Upper lobe of left lung (tissue), 6 donors: ENCODE measurements at regions not wholly inside any gene's neighbourhood (a gene's known extent, or its start where the extent isn't known, plus 50 kb on each side); places are given as distances from the start of the nearest gene placed in this dataset.

ENCODE experiments used
- ATAC-seq, 2 donors: fragments of 200-7000 bp; cut with Tn5 transposase; one replicate each; pipeline ENCODE4 v1.9.1; 2022; ENCODE audit warnings: mild to moderate bottlenecking in 2 of 2, moderate library complexity in 2 of 2; ENCODE audit not compliant: low FRiP score in 2 of 2
- DNase-seq, 2 donors: peaks; one replicate each; pipeline ENCODE4 v3.0.0-alpha.2; 2019 to 2020
- H3K27ac ChIP-seq, 4 donors: fragments of 200-600 bp; sonication (generic); one replicate each; pipeline ENCODE4 v1.5.1; 2016 to 2019
- H3K27me3 ChIP-seq, 4 donors: fragments of 200-600 bp; sonication (generic); one replicate each; pipeline ENCODE4 v1.5.1; 2017 to 2019
- H3K36me3 ChIP-seq, 4 donors: fragments of 200-600 bp; sonication (generic); one replicate each; pipeline ENCODE4 v1.5.1; 2016 to 2019
- H3K4me1 ChIP-seq, 4 donors: fragments of 200-600 bp; sonication (generic); one replicate each; pipeline ENCODE4 v1.5.1; 2018 to 2019
- H3K4me3 ChIP-seq, 4 donors: fragments of 200-600 bp; sonication (generic); one replicate each; pipeline ENCODE4 v1.5.1; 2017 to 2019; ENCODE audit warnings: mild to moderate bottlenecking in 2 of 4, moderate library complexity in 1 of 4
- H3K9me3 ChIP-seq, 4 donors: fragments of 200-600 bp; sonication (generic); one replicate each; pipeline ENCODE4 v1.5.1; 2018 to 2019
- EP300 ChIP-seq, 4 donors: sonication (generic); formaldehyde crosslinking; IDR thresholded peaks; one replicate each; pipeline ENCODE4 v1.5.1; 2017; ENCODE audit warnings: antibody characterized with exemption in 4 of 4, control low read depth in 2 of 4
- POLR2A ChIP-seq, 4 donors: fragments of 450-650 bp; IDR thresholded peaks; one replicate each; pipeline ENCODE4 v1.5.1; 2016 to 2017; ENCODE audit warnings: antibody characterized with exemption in 4 of 4, mild to moderate bottlenecking in 2 of 4
- POLR2AphosphoS5 ChIP-seq, 2 donors: sonication (generic); formaldehyde crosslinking; IDR thresholded peaks; one replicate each; pipeline ENCODE4 v1.5.1; 2017; ENCODE audit warnings: antibody characterized with exemption in 2 of 2
- WGBS, 2 donors: methylation state at CpG; one replicate each; pipeline ENCODE4 v1.1.5; 2017 to 2018; 5-methylcytosine and 5-hydroxymethylcytosine counted together
- TF ChIP-seq, protein P1 (sequence below), 6 experiments: fragments of 450-650 bp in 4 of 6; fragments of 200-600 bp in 2 of 6; sonication (generic) in 2 of 6; IDR thresholded peaks; one replicate each; pipeline ENCODE4 v1.5.1; 2016 to 2019; ENCODE audit warnings: antibody characterized with exemption in 6 of 6
- donor health status: DM: no; HTN: no; CAD: no; lungs with moderate emphysema.
- donor health status: DM: no; HTN: yes; CAD: no; lungs with severe emphysema.

DNA sequence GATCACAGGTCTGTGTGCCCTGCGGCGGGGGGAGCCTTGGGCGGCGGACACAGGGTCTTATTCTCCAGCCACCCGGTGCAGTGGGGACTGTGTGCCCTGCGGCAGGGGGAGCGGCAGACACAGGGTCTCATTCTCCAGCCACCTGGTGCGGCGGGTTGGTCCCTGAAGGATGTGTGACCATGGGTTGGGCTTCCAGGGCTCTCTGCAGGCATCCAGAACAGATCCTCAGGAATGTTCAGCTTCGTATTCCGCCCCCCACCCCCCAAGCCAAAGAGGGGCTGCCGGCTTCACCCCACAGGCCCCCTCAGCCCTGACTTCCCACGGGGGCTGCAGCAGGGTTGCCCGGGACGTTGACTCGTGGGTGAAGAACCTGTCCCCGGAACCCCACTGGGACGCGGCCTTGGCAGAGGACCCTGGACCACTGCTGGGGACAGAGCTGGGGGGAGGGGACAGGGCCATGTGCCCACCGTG is 154.5 kb upstream of the PPP2R2D start:
- Histone ChIP-seq H3K27ac (no peak overlapping the region), H3K4me1 (no peaks in the 10 kb centered on the region), H3K4me3 (no peak overlapping the region), H3K9me3 (no peaks in the 10 kb centered on the region), H3K27me3 (no peaks in the 10 kb centered on the region), H3K36me3 (no peaks in the 10 kb centered on the region)
- no peak for ATAC-seq
- WGBS, 2 donors, result 90% methylated on average over 11 to 16 of the region's 20 CpGs
- TF ChIP-seq POLR2A (IDR thresholded peaks at IDR 0.05), result no peak
- no peak for TF ChIP-seq EP300 (IDR thresholded peaks at IDR 0.05)
- TF ChIP-seq, protein P1, sequence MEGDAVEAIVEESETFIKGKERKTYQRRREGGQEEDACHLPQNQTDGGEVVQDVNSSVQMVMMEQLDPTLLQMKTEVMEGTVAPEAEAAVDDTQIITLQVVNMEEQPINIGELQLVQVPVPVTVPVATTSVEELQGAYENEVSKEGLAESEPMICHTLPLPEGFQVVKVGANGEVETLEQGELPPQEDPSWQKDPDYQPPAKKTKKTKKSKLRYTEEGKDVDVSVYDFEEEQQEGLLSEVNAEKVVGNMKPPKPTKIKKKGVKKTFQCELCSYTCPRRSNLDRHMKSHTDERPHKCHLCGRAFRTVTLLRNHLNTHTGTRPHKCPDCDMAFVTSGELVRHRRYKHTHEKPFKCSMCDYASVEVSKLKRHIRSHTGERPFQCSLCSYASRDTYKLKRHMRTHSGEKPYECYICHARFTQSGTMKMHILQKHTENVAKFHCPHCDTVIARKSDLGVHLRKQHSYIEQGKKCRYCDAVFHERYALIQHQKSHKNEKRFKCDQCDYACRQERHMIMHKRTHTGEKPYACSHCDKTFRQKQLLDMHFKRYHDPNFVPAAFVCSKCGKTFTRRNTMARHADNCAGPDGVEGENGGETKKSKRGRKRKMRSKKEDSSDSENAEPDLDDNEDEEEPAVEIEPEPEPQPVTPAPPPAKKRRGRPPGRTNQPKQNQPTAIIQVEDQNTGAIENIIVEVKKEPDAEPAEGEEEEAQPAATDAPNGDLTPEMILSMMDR (IDR thresholded peaks at IDR 0.05), result no peak
- TF ChIP-seq POLR2AphosphoS5 (IDR thresholded peaks at IDR 0.05), result no peak
- DNase-seq, result peak in 1 of 2 donors; percentile 19

DNA sequence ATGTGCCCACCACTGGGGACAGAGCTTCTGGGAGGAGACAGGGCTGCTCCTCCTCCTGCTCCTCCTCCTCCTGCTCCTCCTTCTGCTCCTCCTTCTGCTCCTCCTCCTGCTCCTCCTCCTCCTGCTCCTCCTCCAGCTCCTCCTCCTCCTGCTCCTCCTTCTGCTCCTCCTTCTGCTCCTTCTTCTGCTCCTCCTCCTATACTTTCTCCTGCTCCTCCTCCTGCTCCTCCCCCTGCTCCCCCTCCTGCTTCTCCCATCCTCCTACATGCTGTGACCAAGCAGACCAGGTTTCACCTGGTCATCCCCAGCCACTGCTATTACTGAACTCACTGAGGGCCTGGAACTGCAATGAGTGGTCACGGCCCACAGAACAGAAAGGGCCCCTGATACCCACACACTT is 154.0 kb upstream of the PPP2R2D start:
- DNase-seq (no peak), ATAC-seq (no peak)
- no peak for TF ChIP-seq EP300 (IDR thresholded peaks at IDR 0.05)
- TF ChIP-seq, protein P1 (IDR thresholded peaks at IDR 0.05), result no peak
- TF ChIP-seq POLR2AphosphoS5 (IDR thresholded peaks at IDR 0.05), result no peak
- TF ChIP-seq POLR2A (IDR thresholded peaks at IDR 0.05), result no peak
- no peak overlapping the region for H3K27ac ChIP-seq
- H3K9me3 ChIP-seq, result no peaks in the 10 kb centered on the region
- H3K36me3 ChIP-seq, result no peaks in the 10 kb centered on the region
- H3K27me3 ChIP-seq, result no peaks in the 10 kb centered on the region
- H3K4me1 ChIP-seq, result no peaks in the 10 kb centered on the region
- 76 to 83% methylated on average over 1 of the region's 1 CpG for WGBS, 2 donors
- no peak overlapping the region for H3K4me3 ChIP-seq

DNA sequence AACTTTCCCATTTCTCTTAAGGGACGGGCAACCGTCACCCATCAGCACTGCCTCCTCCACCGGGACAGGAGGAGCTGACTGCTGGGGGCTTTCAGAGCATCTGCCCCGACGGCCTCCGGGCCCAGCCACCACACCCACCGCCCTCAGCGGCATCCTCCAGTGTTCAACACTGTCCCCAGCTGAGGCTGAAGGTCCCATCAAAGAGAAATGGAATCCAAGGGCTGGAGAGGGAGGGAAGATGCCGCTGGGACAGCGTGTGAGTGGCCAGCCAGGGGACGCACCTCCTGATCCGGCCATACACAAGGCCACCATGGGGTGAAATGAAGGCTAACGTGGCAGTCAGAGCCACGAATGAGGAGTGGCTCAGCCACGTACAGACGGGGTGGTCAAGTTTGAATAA is 153.6 kb upstream of the PPP2R2D start:
- no peaks in the 10 kb centered on the region for H3K36me3 ChIP-seq
- WGBS, 2 donors, result 83 to 91% methylated on average over 16 of the region's 16 CpGs
- DNase-seq (no peak), ATAC-seq (no peak)
- no peak for TF ChIP-seq EP300 (IDR thresholded peaks at IDR 0.05)
- no peak for TF ChIP-seq POLR2A (IDR thresholded peaks at IDR 0.05)
- no peak for TF ChIP-seq POLR2AphosphoS5 (IDR thresholded peaks at IDR 0.05)
- TF ChIP-seq, protein P1 (IDR thresholded peaks at IDR 0.05), result no peak
- H3K4me1 ChIP-seq, result no peaks in the 10 kb centered on the region
- no peak overlapping the region for H3K4me3 ChIP-seq
- no peaks in the 10 kb centered on the region for H3K9me3 ChIP-seq
- H3K27me3 ChIP-seq, result no peaks in the 10 kb centered on the region
- H3K27ac ChIP-seq, result no peak overlapping the region

DNA sequence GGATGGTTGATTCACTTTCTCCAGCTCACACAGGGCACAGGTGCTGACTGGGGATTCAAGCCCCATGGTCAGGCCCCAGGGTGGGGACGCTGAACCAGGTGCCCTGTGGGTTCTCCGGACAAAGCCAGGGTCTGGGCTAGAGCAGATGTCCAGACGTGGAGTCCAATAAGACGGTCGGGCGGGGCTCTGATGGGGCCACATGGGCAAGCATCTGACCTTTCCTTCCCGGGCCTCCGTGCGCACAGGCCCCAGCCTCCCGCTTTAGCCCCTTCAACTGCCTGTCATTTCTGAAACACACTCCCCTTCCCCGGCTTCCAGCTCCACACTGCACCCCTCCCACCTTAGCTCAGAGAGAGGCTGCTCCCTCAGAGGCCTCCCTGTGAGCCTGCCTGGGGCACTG is 153.0 kb upstream of the PPP2R2D start:
- Histone ChIP-seq H3K27me3 (no peaks in the 10 kb centered on the region), H3K4me3 (no peak overlapping the region), H3K9me3 (no peaks in the 10 kb centered on the region), H3K36me3 (no peaks in the 10 kb centered on the region), H3K27ac (no peak overlapping the region), H3K4me1 (no peaks in the 10 kb centered on the region)
- DNase-seq, result no peak
- TF ChIP-seq, protein P1 (IDR thresholded peaks at IDR 0.05), result no peak
- TF ChIP-seq EP300 (IDR thresholded peaks at IDR 0.05) (no peak), POLR2A (IDR thresholded peaks at IDR 0.05) (no peak), POLR2AphosphoS5 (IDR thresholded peaks at IDR 0.05) (no peak)
- no peak for ATAC-seq
- WGBS, 2 donors, result 83 to 94% methylated on average over 9 to 11 of the region's 11 CpGs

DNA sequence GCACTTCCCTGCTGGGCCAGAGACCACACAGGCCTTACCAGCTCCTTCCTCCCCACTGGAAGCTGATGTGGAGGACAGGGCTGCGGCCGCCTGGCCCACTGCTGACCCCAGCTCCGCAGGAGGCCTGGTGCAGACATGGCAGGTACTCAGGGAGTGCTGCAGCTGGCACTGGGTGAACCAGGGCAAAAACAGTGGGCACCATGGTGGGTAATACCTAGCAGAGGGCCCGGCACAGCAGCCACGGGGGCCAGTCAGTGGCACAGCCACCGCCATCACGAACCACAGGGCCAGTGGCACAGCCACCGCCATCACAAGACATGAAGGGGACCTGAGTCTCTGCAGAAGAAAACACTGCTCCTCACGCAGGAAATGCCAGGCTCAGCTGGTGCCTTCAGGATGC is 152.6 kb upstream of the PPP2R2D start:
- no peaks in the 10 kb centered on the region for H3K4me1 ChIP-seq
- DNase-seq (no peak), ATAC-seq (no peak)
- H3K36me3 ChIP-seq, result no peaks in the 10 kb centered on the region
- WGBS, 2 donors, result 86% methylated on average over 9 of the region's 9 CpGs; no CpG with 5 or more reads in 1 of the 2 donors
- no peak for TF ChIP-seq EP300 (IDR thresholded peaks at IDR 0.05)
- no peaks in the 10 kb centered on the region for H3K9me3 ChIP-seq
- H3K27ac ChIP-seq, result no peak overlapping the region
- H3K27me3 ChIP-seq, result no peaks in the 10 kb centered on the region
- no peak overlapping the region for H3K4me3 ChIP-seq
